Loucy (cell line): ENCODE measurements at regions not wholly inside any gene's neighbourhood (a gene's known extent, or its start where the extent isn't known, plus 50 kb on each side); places are given as distances from the start of the nearest gene placed in this dataset.

Source experiments
- H2AFZ ChIP-seq: fragments of 200-600 bp; sonication (generic); 2 replicates; pipeline ENCODE4 v1.6.0; 2016; ENCODE audit warnings: antibody characterized with exemption, mild to moderate bottlenecking, low read length, moderate library complexity
- H3F3A ChIP-seq: fragments of 200-600 bp; 2 replicates; pipeline ENCODE4 v1.6.0; 2016; ENCODE audit warnings: antibody characterized with exemption, low read depth, mild to moderate bottlenecking
- H3K27me3 ChIP-seq: fragments of 200-600 bp; sonication (generic); 2 replicates; pipeline ENCODE4 v1.6.1; 2014; ENCODE audit warnings: low read length, mild to moderate bottlenecking; ENCODE audit not compliant: insufficient read depth, poor library complexity, severe bottlenecking
- H3K36me3 ChIP-seq: fragments of 200-600 bp; sonication (generic); 2 replicates; pipeline ENCODE4 v1.6.1; 2016; ENCODE audit warnings: low read length; ENCODE audit not compliant: insufficient read depth
- H3K4me1 ChIP-seq: fragments of 200-600 bp; sonication (generic); 2 replicates; pipeline ENCODE4 v1.5.1; 2014; ENCODE audit warnings: low read length, mild to moderate bottlenecking; ENCODE audit not compliant: insufficient read depth, poor library complexity, severe bottlenecking
- H3K4me2 ChIP-seq: fragments of 200-600 bp; sonication (generic); 2 replicates; pipeline ENCODE4 v1.6.0; 2014; ENCODE audit warnings: antibody characterized with exemption, low read length, low read depth, mild to moderate bottlenecking; ENCODE audit not compliant: poor library complexity, severe bottlenecking
- H3K4me3 ChIP-seq: fragments of 200-600 bp; sonication (generic); 2 replicates; pipeline ENCODE4 v1.5.1; 2014; ENCODE audit warnings: low read length, mild to moderate bottlenecking, mixed read lengths; ENCODE audit not compliant: poor library complexity, severe bottlenecking
- H3K79me2 ChIP-seq: fragments of 200-600 bp; sonication (generic); 2 replicates; pipeline ENCODE4 v1.6.1; 2014; ENCODE audit warnings: low read length; ENCODE audit not compliant: insufficient read depth
- H3K9ac ChIP-seq: fragments of 200-600 bp; sonication (generic); 2 replicates; pipeline ENCODE4 v1.6.0; 2014; ENCODE audit warnings: mild to moderate bottlenecking, low read depth, low read length, moderate library complexity; ENCODE audit not compliant: poor library complexity, severe bottlenecking
- H3K9me2 ChIP-seq: fragments of 200-600 bp; sonication (generic); replicated peaks from 2 replicates; pipeline ENCODE4 v1.6.1; 2016; ENCODE audit warnings: low read depth, low read length, mixed read lengths
- H3K9me3 ChIP-seq: fragments of 200-600 bp; sonication (generic); 2 replicates; pipeline ENCODE4 v1.6.1; 2014; ENCODE audit warnings: mild to moderate bottlenecking, antibody characterized with exemption, low read length, low read depth; ENCODE audit not compliant: insufficient read depth
- H4K20me1 ChIP-seq: fragments of 200-600 bp; sonication (generic); 2 replicates; pipeline ENCODE4 v1.6.0; 2014; ENCODE audit warnings: antibody characterized with exemption, low read length, mild to moderate bottlenecking; ENCODE audit not compliant: insufficient read depth, poor library complexity, severe bottlenecking
- EZH2phosphoT487 ChIP-seq: fragments of 200-600 bp; IDR thresholded peaks from 2 replicates; pipeline ENCODE4 v1.6.1; 2018; ENCODE audit warnings: antibody characterized with exemption, mild to moderate bottlenecking, moderate library complexity, borderline replicate concordance
- TF ChIP-seq, protein P1 (sequence below): fragments of 200-600 bp; sonication (generic); conservative IDR thresholded peaks from 2 replicates; pipeline ENCODE4 v1.5.1; 2014; ENCODE audit warnings: mild to moderate bottlenecking, antibody characterized with exemption, low read length

- TF ChIP-seq, protein P1, sequence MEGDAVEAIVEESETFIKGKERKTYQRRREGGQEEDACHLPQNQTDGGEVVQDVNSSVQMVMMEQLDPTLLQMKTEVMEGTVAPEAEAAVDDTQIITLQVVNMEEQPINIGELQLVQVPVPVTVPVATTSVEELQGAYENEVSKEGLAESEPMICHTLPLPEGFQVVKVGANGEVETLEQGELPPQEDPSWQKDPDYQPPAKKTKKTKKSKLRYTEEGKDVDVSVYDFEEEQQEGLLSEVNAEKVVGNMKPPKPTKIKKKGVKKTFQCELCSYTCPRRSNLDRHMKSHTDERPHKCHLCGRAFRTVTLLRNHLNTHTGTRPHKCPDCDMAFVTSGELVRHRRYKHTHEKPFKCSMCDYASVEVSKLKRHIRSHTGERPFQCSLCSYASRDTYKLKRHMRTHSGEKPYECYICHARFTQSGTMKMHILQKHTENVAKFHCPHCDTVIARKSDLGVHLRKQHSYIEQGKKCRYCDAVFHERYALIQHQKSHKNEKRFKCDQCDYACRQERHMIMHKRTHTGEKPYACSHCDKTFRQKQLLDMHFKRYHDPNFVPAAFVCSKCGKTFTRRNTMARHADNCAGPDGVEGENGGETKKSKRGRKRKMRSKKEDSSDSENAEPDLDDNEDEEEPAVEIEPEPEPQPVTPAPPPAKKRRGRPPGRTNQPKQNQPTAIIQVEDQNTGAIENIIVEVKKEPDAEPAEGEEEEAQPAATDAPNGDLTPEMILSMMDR: peak; percentile 41
- no peak for TF ChIP-seq EZH2phosphoT487
Measured at GRCh38 chr5:20601678-20602100, 613.7 kb upstream of the CDH18 start.

GRCh38 chr5:20590356-20590755 lies 602.4 kb upstream of the CDH18 start:
- Histone ChIP-seq H3K27me3 (no peaks in the 10 kb centered on the region), H3K4me1 (no peaks in the 10 kb centered on the region), H2AFZ (no peak overlapping the region), H3K9ac (no peak overlapping the region), H4K20me1 (no peaks in the 10 kb centered on the region), H3F3A (no peaks in the 10 kb centered on the region), H3K9me2 (no peaks in the 10 kb centered on the region), H3K4me2 (no peak overlapping the region), H3K79me2 (no peaks in the 10 kb centered on the region), H3K4me3 (no peak overlapping the region), H3K36me3 (no peaks in the 10 kb centered on the region), H3K9me3 (no peaks in the 10 kb centered on the region)
- no peak for TF ChIP-seq EZH2phosphoT487
- TF ChIP-seq, protein P1: no peak

More at GRCh38 chr5:20601678-20602100, 613.7 kb upstream of the CDH18 start:
- Histone ChIP-seq H2AFZ (no peak overlapping the region), H3K4me1 (no peaks in the 10 kb centered on the region), H3K79me2 (no peaks in the 10 kb centered on the region), H3K4me3 (no peak overlapping the region), H3K27me3 (no peaks in the 10 kb centered on the region), H3K4me2 (no peak overlapping the region), H4K20me1 (no peaks in the 10 kb centered on the region), H3K9me3 (no peaks in the 10 kb centered on the region), H3K36me3 (no peaks in the 10 kb centered on the region), H3K9me2 (no peaks in the 10 kb centered on the region), H3F3A (no peaks in the 10 kb centered on the region), H3K9ac (no peak overlapping the region)

GRCh38 chr5:20575571-20575970 lies 587.6 kb upstream of the CDH18 start:
- Histone ChIP-seq H3K27me3 (no peaks in the 10 kb centered on the region), H3K9me3 (no peaks in the 10 kb centered on the region), H3K79me2 (no peaks in the 10 kb centered on the region), H3K4me2 (no peak overlapping the region), H3K9ac (no peak overlapping the region), H3K4me1 (no peaks in the 10 kb centered on the region), H2AFZ (no peak overlapping the region), H3K36me3 (no peaks in the 10 kb centered on the region), H4K20me1 (no peaks in the 10 kb centered on the region), H3K4me3 (no peak overlapping the region), H3K9me2 (no peaks in the 10 kb centered on the region), H3F3A (no peaks in the 10 kb centered on the region)
- TF ChIP-seq, protein P1: no peak
- TF ChIP-seq EZH2phosphoT487: no peak
